ENCODE measurements at regions not wholly inside any gene's neighbourhood (a gene's known extent, or its start where the extent isn't known, plus 50 kb on each side); places are given as distances from the start of the nearest gene placed in this dataset.

DNA sequence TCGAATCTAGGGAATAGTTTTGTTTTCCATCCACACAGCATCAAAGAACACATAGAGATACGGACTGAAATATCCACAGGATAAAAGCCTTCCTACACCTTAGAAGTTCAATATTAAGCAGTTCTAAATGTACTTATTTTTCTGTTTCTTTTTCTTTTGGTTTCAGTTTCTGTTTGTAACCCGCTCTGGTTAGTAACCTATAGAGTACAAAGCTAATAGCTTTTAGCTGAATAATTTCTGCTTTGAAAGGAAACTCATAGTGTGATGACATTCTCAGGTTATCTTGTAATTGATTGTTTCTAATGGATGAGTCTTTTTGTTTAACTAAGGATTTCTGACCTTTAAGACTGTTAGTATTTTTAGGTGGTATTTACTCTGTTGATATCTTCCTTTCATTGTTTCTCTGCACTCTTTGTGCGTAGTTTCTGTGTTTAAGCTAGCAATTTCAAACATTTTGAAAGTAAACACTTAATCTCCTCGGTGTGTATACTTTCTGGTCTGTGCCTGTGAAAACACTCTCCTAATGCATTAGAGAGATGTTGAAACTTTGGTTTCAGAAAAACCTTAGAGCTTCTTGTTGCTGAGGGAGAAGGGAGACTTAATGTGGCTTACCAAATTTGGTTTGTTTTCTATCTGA lies 385.5 kb downstream of the HDGFL1 start:
- no peak for DNase-seq

- peak; percentile 10 for DNase-seq
Measured at GRCh38 chr6:22956029-22956681, 386.8 kb downstream of the HDGFL1 start.

GRCh38 chr6:22958677-22959076 lies 389.3 kb downstream of the HDGFL1 start:
- no peak for DNase-seq

GRCh38 chr6:22959571-22959970 lies 390.2 kb downstream of the HDGFL1 start:
- DNase-seq = no peak

- DNase-seq = no peak
Measured at GRCh38 chr6:22964334-22964733, 395.0 kb downstream of the HDGFL1 start.

DNA sequence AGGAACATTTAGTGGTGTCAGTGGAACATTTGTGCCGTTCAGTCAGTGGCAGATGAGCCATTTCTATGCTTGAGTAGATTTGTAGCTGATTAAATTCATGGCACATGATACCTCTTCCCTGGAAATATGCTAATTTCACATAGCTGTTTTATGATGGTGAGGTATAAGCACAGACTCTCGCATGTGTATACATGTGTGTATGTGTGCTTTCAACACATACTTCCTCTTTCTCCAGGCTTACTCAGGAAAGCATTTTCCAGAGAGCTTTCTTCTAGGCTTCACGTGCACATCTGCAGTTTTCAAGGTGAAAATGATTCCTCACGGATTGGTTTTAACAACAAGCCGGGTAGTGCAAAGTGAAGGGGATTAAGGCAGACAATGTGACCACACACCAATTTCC lies 396.5 kb downstream of the HDGFL1 start:
- DNase-seq = no peak

DNA sequence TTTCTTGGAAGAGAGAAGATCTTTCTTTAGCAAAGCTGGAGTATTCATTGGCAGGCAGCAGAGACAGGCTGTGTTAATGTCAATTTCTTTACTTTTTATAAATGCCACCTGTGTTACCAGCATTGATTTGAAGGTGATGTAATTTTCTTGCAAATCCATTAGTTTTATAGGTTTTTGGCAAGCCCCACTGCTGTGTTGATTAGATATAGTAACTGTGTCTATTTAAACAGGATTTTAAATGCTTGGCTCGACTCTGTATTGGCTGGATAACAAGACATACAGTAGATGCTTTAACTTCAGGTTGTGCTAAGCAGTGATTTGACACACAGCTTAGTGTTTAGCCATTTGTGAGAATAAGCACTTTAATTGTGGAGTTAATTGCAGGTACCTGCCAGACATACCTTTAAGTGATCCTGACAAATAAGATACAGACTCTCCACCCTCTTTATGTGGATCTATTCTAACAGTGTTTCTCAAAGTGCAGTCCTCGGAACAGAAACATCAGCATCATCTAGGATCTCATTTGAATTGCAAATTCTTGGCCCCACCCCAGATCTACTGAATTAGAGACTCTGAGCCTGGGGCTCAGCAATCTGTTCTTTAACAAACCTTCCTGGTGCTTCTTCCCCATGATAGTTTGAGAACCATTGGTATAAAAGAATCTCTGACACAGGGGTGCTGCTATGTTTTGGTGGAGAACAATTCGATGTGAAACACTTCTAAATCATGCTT lies 397.5 kb downstream of the HDGFL1 start:
- peak; percentile 93 for DNase-seq

DNA sequence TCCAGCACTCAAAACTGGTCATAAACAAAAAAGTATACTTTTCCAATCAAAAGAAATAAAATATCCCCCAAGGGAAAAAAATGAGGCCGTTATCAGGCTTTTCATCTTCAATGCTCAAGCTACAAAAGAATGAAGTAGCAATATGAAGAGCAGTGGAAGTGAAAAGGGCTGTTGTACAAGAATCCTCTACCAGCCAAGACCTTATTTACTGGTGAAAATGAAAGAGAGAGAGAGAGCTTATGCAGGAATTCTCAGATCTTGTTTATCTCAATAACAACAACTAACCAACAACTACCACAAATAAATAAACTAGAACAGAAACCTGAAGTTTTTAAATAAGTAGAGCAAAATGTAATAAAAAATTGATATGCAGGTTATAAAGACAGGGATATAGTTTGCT lies 400.6 kb downstream of the HDGFL1 start:
- DNase-seq = no peak

DNA sequence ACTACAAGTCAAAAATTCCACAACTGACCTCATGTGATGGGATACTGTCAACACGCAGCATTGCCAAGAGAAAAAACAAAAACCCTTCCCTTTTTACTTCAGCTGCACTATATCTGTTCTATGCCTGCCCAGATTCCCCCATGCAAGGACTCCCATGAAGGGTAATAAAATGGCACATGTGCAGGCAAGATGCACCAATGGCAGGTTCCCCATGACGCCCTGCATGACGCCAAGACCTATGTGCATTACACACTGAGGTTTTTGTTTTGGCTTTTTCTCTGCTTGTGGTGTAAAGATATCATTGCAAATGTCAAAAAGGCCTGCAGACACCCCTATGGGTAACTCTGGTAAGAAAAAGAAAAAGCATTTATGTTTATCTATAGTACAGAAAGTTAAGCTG lies 403.4 kb downstream of the HDGFL1 start:
- no peak for DNase-seq

GRCh38 chr6:22975079-22975478 lies 405.7 kb downstream of the HDGFL1 start:
- no peak for DNase-seq

GRCh38 chr6:22980446-22980845 lies 411.1 kb downstream of the HDGFL1 start:
- DNase-seq = no peak

- no peak for DNase-seq
Measured at GRCh38 chr6:23002044-23002619, 432.8 kb downstream of the HDGFL1 start.

- DNase-seq = no peak
Measured at GRCh38 chr6:23003671-23004467, 434.5 kb downstream of the HDGFL1 start.

GRCh38 chr6:23006656-23007055 lies 437.3 kb downstream of the HDGFL1 start:
- no peak for DNase-seq

GRCh38 chr6:23011615-23012014 lies 442.2 kb downstream of the HDGFL1 start:
- DNase-seq = no peak

DNA sequence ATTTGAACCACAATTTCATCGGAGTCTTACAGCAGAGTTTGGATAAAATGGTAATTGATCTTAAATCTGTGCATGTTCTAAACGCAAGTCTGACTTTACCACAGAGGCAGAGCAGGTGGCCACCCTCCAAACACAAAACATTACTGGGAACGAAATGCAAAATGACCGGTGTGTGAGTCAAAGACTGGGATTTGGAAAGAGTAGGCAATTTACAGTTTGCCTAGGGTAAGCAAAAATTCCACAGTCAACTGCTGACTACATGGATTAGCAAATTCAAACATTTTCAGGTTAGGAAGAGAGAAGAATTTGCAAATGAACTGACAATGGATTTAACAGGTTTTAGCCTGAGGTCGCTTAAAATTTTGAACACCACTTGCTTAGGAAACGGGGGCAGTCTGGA lies 444.4 kb downstream of the HDGFL1 start:
- no peak for DNase-seq

- no peak for DNase-seq
Measured at GRCh38 chr6:23016696-23017095, 447.3 kb downstream of the HDGFL1 start.

GRCh38 chr6:23021487-23021886 lies 452.1 kb downstream of the HDGFL1 start:
- no peak for DNase-seq

GRCh38 chr6:23027281-23027680 lies 457.9 kb downstream of the HDGFL1 start:
- DNase-seq = peak; percentile 10

DNA sequence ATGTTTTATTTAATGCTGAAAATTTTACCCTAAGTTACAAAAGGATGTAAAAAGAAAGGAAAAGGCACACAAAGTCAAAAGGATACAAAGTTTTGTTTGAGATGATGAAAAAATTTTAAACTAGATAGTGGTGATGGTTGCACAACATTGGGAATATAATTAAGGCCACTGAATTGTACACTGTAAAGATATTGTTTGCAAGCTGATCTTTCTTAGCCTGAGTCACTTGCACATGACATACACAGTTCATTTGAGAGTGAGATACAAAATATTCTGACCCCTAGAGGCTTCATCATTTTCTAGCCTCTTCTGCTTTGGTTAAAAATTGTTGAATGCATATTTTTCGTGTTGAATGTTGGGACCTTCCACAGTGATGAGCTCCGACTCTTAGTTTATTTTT lies 462.6 kb downstream of the HDGFL1 start:
- DNase-seq = no peak

- no peak for DNase-seq
Measured at GRCh38 chr6:23034926-23035325, 465.6 kb downstream of the HDGFL1 start.

DNA sequence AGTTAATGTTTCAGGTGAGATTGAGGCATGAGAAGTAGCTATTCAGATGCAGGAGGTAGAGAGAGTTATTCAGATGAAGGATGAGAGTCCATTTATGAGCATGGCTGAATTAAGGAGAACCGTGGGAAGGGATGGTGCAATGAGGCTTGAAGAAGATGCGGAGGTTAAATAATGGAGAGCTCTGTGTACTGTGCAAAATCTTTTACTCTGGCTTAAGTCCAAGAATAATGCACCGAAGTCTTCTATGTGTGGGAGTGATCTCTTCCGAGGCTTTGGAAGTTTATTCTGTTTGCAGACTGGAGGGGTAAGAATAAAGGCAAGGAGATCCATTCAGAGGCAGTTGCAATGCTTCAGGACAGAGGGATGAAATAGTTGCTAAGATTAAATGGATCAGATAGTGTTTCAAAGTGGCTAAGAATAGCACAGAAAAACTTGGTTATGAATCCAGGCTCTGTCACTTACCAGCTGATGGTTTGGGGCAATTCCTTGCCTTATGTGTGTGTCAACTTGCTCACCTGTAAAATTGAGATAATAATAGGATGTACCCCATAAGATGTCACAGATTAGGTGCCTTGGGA lies 467.1 kb downstream of the HDGFL1 start:
- no peak for DNase-seq

DNA sequence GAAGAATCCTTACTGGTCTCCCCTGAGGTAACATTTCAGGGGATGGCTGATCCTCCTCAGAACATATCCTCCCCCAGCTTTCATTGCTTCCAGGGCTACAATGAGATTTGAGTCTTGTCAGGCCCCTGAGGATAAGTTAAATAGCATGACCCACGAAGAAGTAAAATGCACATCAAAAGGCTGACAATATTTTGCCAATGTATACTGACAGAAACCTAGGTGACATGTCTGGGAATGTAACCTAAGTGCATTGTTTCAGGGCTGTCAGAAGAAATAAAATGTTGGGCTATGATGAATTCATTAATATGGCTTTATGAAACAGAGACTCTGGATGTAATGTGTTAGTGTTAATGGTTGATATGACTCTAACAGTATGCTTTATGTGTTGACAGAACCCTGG lies 471.5 kb downstream of the HDGFL1 start:
- no peak for DNase-seq
